ENCODE measurements at regions not wholly inside any gene's neighbourhood (a gene's known extent, or its start where the extent isn't known, plus 50 kb on each side); places are given as distances from the start of the nearest gene placed in this dataset.

- Histone ChIP-seq H3K9me3 (no peaks in the 10 kb centered on the region), H3K36me3 (no peaks in the 10 kb centered on the region), H3K27me3 (no peaks in the 10 kb centered on the region), H3K27ac (no peak overlapping the region), H3K4me3 (no peak overlapping the region), H3K4me1 (no peaks in the 10 kb centered on the region)
- intact Hi-C loops (cut with DNase I; ENCODE audit: low total_unique reads): no loop called here
- DNase-seq: no peak
- no peak for TF ChIP-seq POLR2A (IDR thresholded peaks at IDR 0.05)
- TF ChIP-seq, protein P1, sequence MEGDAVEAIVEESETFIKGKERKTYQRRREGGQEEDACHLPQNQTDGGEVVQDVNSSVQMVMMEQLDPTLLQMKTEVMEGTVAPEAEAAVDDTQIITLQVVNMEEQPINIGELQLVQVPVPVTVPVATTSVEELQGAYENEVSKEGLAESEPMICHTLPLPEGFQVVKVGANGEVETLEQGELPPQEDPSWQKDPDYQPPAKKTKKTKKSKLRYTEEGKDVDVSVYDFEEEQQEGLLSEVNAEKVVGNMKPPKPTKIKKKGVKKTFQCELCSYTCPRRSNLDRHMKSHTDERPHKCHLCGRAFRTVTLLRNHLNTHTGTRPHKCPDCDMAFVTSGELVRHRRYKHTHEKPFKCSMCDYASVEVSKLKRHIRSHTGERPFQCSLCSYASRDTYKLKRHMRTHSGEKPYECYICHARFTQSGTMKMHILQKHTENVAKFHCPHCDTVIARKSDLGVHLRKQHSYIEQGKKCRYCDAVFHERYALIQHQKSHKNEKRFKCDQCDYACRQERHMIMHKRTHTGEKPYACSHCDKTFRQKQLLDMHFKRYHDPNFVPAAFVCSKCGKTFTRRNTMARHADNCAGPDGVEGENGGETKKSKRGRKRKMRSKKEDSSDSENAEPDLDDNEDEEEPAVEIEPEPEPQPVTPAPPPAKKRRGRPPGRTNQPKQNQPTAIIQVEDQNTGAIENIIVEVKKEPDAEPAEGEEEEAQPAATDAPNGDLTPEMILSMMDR (IDR thresholded peaks at IDR 0.05): no peak
These were observed 129.4 kb downstream of the CDH26 start for GRCh38 chr20:60087563-60088105.

DNA sequence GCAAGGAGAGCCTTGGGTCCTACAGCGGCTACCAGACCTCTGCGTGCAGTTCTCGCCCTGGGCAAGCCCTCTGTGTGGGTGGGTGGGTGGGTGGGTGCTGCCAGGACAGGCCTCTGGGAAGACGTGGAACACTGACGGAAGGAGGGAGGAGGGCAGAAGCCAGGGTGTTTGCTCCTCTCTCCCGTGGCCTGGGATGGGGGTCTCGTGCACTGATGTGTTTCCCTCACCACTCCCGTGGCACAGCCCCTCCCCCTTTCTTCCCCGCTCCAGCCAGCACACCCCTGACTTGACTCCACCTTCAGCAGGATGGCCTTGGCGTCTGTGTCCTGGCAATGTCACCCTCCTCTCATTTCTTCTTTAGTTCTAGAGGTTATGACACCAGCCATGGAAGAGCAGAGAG is 130.0 kb downstream of the CDH26 start:
- H3K36me3 ChIP-seq: no peaks in the 10 kb centered on the region
- H3K9me3 ChIP-seq: no peaks in the 10 kb centered on the region
- intact Hi-C loops (cut with DNase I; ENCODE audit: low total_unique reads): no loop called here
- no peak overlapping the region for H3K27ac ChIP-seq
- DNase-seq: no peak
- no peaks in the 10 kb centered on the region for H3K4me1 ChIP-seq
- TF ChIP-seq POLR2A (IDR thresholded peaks at IDR 0.05): no peak
- TF ChIP-seq, protein P1 (IDR thresholded peaks at IDR 0.05): no peak
- no peaks in the 10 kb centered on the region for H3K27me3 ChIP-seq
- H3K4me3 ChIP-seq: no peak overlapping the region

DNA sequence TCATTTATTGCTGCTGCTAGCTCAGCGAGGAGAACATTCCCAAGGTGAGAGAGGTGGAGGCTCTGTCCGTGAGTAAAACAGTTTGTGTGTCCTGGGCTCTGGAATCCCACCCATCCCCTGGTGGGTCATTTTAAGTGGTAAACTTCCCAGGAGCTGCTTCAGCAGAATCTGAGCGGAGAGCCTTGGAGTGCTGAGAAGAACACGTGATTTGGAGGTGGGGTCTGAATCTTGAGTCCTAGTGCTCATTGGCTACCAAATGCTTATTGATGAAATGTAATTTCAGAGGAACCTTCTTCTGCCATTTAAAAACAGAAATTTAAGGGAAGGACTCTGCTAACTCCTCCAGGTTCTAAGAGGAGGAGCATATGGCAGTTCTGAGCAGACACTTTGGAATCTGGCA is 132.4 kb downstream of the CDH26 start:
- Histone ChIP-seq H3K9me3 (no peaks in the 10 kb centered on the region), H3K4me3 (no peak overlapping the region), H3K36me3 (no peaks in the 10 kb centered on the region), H3K4me1 (no peaks in the 10 kb centered on the region), H3K27ac (no peak overlapping the region), H3K27me3 (no peaks in the 10 kb centered on the region)
- TF ChIP-seq, protein P1 (IDR thresholded peaks at IDR 0.05): no peak
- no peak for TF ChIP-seq POLR2A (IDR thresholded peaks at IDR 0.05)
- no peak for DNase-seq
- intact Hi-C loops (cut with DNase I; ENCODE audit: low total_unique reads): no loop called here

- Histone ChIP-seq H3K27me3 (no peaks in the 10 kb centered on the region), H3K9me3 (no peaks in the 10 kb centered on the region), H3K4me3 (no peak overlapping the region), H3K36me3 (no peaks in the 10 kb centered on the region), H3K4me1 (no peaks in the 10 kb centered on the region), H3K27ac (no peak overlapping the region)
- TF ChIP-seq POLR2A (IDR thresholded peaks at IDR 0.05): no peak
- TF ChIP-seq, protein P1 (IDR thresholded peaks at IDR 0.05): no peak
- intact Hi-C loops (cut with DNase I; ENCODE audit: low total_unique reads): no loop called here
- no peak for DNase-seq
These were observed 133.1 kb downstream of the CDH26 start for GRCh38 chr20:60091305-60091704.

GRCh38 chr20:60091861-60092260 is 133.6 kb downstream of the CDH26 start:
- Histone ChIP-seq H3K4me1 (no peaks in the 10 kb centered on the region), H3K9me3 (no peaks in the 10 kb centered on the region), H3K27ac (no peak overlapping the region), H3K27me3 (no peaks in the 10 kb centered on the region), H3K4me3 (no peak overlapping the region), H3K36me3 (no peaks in the 10 kb centered on the region)
- TF ChIP-seq POLR2A (IDR thresholded peaks at IDR 0.05): no peak
- TF ChIP-seq, protein P1 (IDR thresholded peaks at IDR 0.05): no peak
- DNase-seq: no peak
- intact Hi-C loops (cut with DNase I; ENCODE audit: low total_unique reads): no loop called here

Measured in uterus (tissue), 3 donors.